ENCODE measurements at regions not wholly inside any gene's neighbourhood (a gene's known extent, or its start where the extent isn't known, plus 50 kb on each side); places are given as distances from the start of the nearest gene placed in this dataset.
"Not testable (repeated sequence)": the region's sequence is repeated elsewhere in the genome, so short reads cannot be mapped to it uniquely, and the experiment has no call there.

DNA sequence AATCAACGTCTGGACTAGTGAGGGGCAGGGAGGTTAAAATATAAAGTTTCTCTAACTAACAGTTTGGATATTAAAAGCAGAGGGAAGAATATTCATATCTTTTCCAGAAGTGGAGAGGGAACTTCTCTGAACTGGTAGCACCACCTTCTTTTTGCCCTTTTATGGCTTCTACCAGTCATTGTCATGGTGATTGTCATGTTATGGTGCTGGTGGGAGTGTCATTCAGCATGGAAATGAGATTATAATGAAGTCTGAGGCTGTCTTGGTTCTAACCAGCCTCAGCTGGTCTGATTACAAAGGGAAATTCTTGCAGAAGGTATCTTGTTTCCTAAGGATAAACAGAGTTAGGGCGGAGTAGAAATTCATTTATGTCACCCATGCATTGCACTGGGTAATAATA lies 523.8 kb downstream of the ZWINT start:
- no peak overlapping the region for H3K4me3 ChIP-seq (ENCODE audit: low read length in 2 of 2)
- H3K4me1 ChIP-seq (ENCODE audit: control insufficient read depth, insufficient read depth, low read length): no peaks in the 10 kb centered on the region
- H3K27me3 ChIP-seq (ENCODE audit: control insufficient read depth in 1 of 2, insufficient read depth in 2 of 2, low read length in 2 of 2): no peaks in the 10 kb centered on the region
- no peak overlapping the region for H3K27ac ChIP-seq (ENCODE audit: low read length)
- no peaks in the 10 kb centered on the region for H3K36me3 ChIP-seq (ENCODE audit: control insufficient read depth in 2 of 2, insufficient read depth in 2 of 2, low read length in 2 of 2)
- H3K9ac ChIP-seq (ENCODE audit: low read length in 2 of 2): no peak overlapping the region
- no peaks in the 10 kb centered on the region for H3K9me3 ChIP-seq (ENCODE audit: control insufficient read depth in 2 of 2, low read length in 2 of 2)

DNA sequence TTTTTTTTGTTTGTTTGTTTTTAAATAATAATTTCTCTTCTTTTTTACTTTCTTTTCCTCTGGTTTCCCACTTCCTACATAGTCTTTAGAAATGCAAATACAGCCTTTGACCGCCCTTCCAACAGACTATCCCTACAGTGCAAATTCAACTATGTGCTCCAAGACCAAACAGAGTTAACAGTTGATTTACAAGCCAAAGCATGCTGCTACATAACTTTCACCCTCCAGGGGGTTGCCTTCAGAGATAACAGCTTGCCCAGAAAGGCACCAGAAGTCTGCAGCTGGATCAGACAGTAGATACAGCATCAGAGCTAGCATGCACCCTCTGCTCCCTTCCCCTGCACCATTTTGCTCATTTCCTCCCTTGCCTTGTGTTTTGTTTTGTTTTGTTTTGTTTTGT lies 539.0 kb downstream of the ZWINT start:
- Histone ChIP-seq H3K9ac (ENCODE audit: low read length in 2 of 2) (no peak overlapping the region), H3K27me3 (ENCODE audit: control insufficient read depth in 1 of 2, insufficient read depth in 2 of 2, low read length in 2 of 2) (no peaks in the 10 kb centered on the region), H3K27ac (ENCODE audit: low read length) (no peak overlapping the region), H3K4me1 (ENCODE audit: control insufficient read depth, insufficient read depth, low read length) (no peaks in the 10 kb centered on the region), H3K9me3 (ENCODE audit: control insufficient read depth in 2 of 2, low read length in 2 of 2) (no peaks in the 10 kb centered on the region), H3K36me3 (ENCODE audit: control insufficient read depth in 2 of 2, insufficient read depth in 2 of 2, low read length in 2 of 2) (no peaks in the 10 kb centered on the region), H3K4me3 (ENCODE audit: low read length in 2 of 2) (no peak overlapping the region)

DNA sequence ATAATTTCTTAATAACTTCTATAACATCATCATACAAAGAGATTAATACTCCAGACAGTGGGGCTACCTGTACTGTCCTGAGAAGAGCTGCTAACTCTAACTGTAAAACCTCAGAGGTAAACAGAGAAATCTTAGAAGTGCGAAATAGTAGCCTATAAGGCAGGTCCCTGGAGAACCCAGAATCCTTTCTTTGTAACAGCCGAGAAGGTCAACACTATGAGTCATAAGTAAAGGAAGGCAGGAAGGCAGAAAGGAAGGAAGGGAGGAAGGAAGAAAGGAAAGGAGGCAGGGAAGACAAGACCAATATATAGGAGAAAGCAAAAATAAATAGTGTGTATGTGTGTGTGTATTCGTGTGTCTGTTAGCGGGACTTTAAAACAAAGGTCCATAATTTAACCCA lies 540.6 kb downstream of the ZWINT start:
- no peak overlapping the region for H3K4me3 ChIP-seq (ENCODE audit: low read length in 2 of 2)
- no peak overlapping the region for H3K9ac ChIP-seq (ENCODE audit: low read length in 2 of 2)

DNA sequence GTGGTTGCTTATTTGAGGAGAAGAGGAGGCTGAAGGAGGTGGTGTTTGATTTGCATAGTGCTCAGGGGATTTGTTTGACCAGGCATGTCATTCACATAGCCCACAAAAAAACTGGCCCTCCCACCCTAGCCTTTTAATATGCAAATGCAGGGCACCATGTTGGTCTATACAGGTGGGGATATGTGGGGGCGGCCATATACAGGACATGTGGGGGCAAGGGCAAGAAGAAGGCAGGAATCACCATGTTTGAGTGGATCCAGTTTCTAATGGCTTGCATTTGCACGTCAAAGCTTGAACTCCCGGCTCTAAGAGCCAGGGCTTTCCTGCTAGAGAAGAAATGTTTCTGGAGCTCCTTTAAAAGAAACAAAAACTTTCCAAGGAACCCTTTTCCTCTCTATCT lies 541.0 kb downstream of the ZWINT start:
- Histone ChIP-seq H3K9ac (ENCODE audit: low read length in 2 of 2) (no peak overlapping the region), H3K27ac (ENCODE audit: low read length) (no peak overlapping the region), H3K9me3 (ENCODE audit: control insufficient read depth in 2 of 2, low read length in 2 of 2) (no peaks in the 10 kb centered on the region), H3K36me3 (ENCODE audit: control insufficient read depth in 2 of 2, insufficient read depth in 2 of 2, low read length in 2 of 2) (no peaks in the 10 kb centered on the region), H3K27me3 (ENCODE audit: control insufficient read depth in 1 of 2, insufficient read depth in 2 of 2, low read length in 2 of 2) (no peaks in the 10 kb centered on the region), H3K4me3 (ENCODE audit: low read length in 2 of 2) (no peak overlapping the region), H3K4me1 (ENCODE audit: control insufficient read depth, insufficient read depth, low read length) (no peaks in the 10 kb centered on the region)

More for the DNA sequence above, 540.6 kb downstream of the ZWINT start:
- Histone ChIP-seq H3K27me3 (ENCODE audit: control insufficient read depth in 1 of 2, insufficient read depth in 2 of 2, low read length in 2 of 2) (no peaks in the 10 kb centered on the region), H3K36me3 (ENCODE audit: control insufficient read depth in 2 of 2, insufficient read depth in 2 of 2, low read length in 2 of 2) (no peaks in the 10 kb centered on the region), H3K4me1 (ENCODE audit: control insufficient read depth, insufficient read depth, low read length) (no peaks in the 10 kb centered on the region), H3K9me3 (ENCODE audit: control insufficient read depth in 2 of 2, low read length in 2 of 2) (no peaks in the 10 kb centered on the region), H3K27ac (ENCODE audit: low read length) (no peak overlapping the region)

DNA sequence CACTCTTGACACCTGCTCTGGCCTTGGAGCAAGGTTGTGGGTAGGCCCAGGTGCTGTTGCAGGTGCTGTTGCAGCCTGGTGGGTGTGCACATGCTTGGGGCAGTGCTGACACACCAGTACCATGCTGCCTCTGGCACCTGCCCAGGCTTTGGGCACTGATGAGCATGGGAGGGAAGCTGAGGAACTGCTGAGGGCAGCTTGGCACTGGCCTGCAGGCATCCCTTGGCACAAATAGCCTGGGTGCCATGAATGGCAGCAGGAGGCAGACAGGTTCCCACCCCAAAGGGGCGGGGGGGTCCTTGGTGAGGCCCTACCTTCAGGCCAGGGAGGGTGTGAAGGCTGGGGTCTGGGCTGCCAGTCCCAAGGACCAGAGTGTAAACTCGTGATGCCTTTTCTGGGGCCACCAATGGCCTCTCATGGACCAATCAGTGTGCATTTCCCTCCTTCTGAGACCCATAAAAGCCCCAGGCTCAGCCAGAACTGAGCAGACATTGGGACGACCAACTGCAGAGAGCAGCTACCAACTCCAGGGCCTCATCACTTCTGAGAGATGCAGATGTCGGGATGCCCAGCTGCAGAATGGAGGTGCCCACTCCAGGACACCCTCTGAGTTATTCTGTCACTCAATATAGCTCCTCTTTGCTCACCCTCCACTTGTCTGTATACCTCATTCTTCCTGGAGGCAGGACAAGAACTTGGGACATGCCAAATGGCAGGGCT lies 547.4 kb downstream of the ZWINT start:
- Histone ChIP-seq H3K36me3 (ENCODE audit: control insufficient read depth in 2 of 2, insufficient read depth in 2 of 2, low read length in 2 of 2) (no peaks in the 10 kb centered on the region), H3K27ac (ENCODE audit: low read length) (no peak overlapping the region)

DNA sequence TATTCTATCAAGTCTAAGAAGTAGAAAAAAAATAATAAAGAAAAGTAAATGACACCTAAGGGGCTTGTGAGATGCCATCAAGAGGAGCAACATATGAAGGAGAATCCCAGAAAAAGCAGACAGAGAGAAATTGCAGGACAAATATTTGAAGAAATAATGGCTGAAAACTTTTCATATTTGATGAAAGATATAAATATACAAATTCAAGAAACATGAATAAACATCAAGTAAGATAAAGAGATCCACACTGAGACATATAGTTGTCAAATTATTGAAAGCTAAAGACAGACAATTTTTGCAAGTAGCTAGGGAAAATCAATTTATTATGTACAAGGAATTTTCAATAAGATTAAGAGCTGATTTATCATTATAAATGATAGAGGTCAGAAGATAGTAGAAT lies 558.0 kb downstream of the ZWINT start:
- no peak overlapping the region for H3K27ac ChIP-seq (ENCODE audit: low read length)
- H3K9me3 ChIP-seq (ENCODE audit: control insufficient read depth in 2 of 2, low read length in 2 of 2): peaks cover 0 to 4% of the 10 kb centered on the region in 2 donors
- no peak overlapping the region for H3K9ac ChIP-seq (ENCODE audit: low read length in 2 of 2)
- no peak overlapping the region for H3K4me3 ChIP-seq (ENCODE audit: low read length in 2 of 2)
- no peaks in the 10 kb centered on the region for H3K4me1 ChIP-seq (ENCODE audit: control insufficient read depth, insufficient read depth, low read length)
- H3K27me3 ChIP-seq (ENCODE audit: control insufficient read depth in 1 of 2, insufficient read depth in 2 of 2, low read length in 2 of 2): no peaks in the 10 kb centered on the region
- H3K36me3 ChIP-seq (ENCODE audit: control insufficient read depth in 2 of 2, insufficient read depth in 2 of 2, low read length in 2 of 2): no peaks in the 10 kb centered on the region

More for the DNA sequence above, 547.4 kb downstream of the ZWINT start:
- no peaks in the 10 kb centered on the region for H3K9me3 ChIP-seq (ENCODE audit: control insufficient read depth in 2 of 2, low read length in 2 of 2)
- no peak overlapping the region for H3K9ac ChIP-seq (ENCODE audit: low read length in 2 of 2)
- H3K4me1 ChIP-seq (ENCODE audit: control insufficient read depth, insufficient read depth, low read length): no peaks in the 10 kb centered on the region
- no peaks in the 10 kb centered on the region for H3K27me3 ChIP-seq (ENCODE audit: control insufficient read depth in 1 of 2, insufficient read depth in 2 of 2, low read length in 2 of 2)
- no peak overlapping the region for H3K4me3 ChIP-seq (ENCODE audit: low read length in 2 of 2)

DNA sequence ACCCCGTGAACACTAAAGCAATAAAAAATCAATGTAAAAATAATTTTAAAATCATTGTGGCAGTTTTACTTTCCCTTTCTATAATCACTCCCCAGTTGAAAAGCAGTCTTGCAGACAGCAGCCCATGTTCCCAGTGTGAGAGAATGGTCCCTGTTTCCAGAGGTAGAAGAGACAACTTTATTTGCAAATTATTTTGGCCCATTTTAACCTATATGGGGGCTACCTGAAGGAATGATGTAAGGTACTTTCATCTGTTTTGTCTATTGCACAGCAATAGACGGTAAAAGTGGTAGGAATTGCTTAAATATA lies 559.8 kb downstream of the ZWINT start:
- Histone ChIP-seq H3K27ac (ENCODE audit: low read length) (no peak overlapping the region), H3K4me1 (ENCODE audit: control insufficient read depth, insufficient read depth, low read length) (no peaks in the 10 kb centered on the region), H3K4me3 (ENCODE audit: low read length in 2 of 2) (no peak overlapping the region), H3K9ac (ENCODE audit: low read length in 2 of 2) (no peak overlapping the region), H3K9me3 (ENCODE audit: control insufficient read depth in 2 of 2, low read length in 2 of 2) (peaks cover 0 to 4% of the 10 kb centered on the region in 2 donors), H3K36me3 (ENCODE audit: control insufficient read depth in 2 of 2, insufficient read depth in 2 of 2, low read length in 2 of 2) (no peaks in the 10 kb centered on the region), H3K27me3 (ENCODE audit: control insufficient read depth in 1 of 2, insufficient read depth in 2 of 2, low read length in 2 of 2) (no peaks in the 10 kb centered on the region)

DNA sequence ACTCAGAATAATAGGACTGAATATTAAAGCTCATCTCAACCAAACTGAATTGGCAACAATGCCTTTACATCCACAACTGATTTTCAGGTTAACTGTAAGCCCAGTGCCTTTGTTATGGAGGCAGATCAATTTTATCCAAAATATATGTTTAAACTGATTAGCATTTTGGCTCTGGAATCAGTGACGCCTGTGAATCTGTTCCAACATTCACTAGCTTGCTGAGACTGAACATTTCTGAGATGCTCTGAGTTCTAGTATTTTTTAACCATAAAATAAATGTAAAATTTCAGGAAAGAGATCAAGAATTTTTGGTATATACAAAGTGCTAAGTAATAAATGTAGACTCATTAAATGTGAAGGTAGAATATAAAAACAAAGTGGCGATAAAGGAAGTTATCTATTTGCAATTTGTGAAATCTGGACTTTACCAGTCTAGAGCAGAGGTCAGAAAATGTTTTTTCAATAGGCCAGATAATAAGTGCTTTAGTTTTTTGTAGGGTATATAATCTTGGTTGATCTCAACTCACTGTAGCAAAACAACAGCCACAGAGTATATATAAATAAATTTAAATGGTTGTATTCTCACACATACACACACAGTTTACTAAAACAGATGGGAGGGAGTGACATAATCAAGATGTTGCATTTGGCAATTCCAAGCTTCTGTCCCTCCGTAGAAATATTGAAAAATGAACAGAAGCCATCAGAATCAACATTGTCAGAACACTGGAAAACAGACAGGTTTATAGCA lies 560.3 kb downstream of the ZWINT start:
- H3K4me3 ChIP-seq (ENCODE audit: low read length in 2 of 2): no peak overlapping the region
- H3K27ac ChIP-seq (ENCODE audit: low read length): no peak overlapping the region
- H3K9ac ChIP-seq (ENCODE audit: low read length in 2 of 2): no peak overlapping the region
- no peaks in the 10 kb centered on the region for H3K27me3 ChIP-seq (ENCODE audit: control insufficient read depth in 1 of 2, insufficient read depth in 2 of 2, low read length in 2 of 2)
- no peaks in the 10 kb centered on the region for H3K4me1 ChIP-seq (ENCODE audit: control insufficient read depth, insufficient read depth, low read length)
- H3K36me3 ChIP-seq (ENCODE audit: control insufficient read depth in 2 of 2, insufficient read depth in 2 of 2, low read length in 2 of 2): no peaks in the 10 kb centered on the region
- H3K9me3 ChIP-seq (ENCODE audit: control insufficient read depth in 2 of 2, low read length in 2 of 2): peaks cover 0 to 4% of the 10 kb centered on the region in 2 donors

DNA sequence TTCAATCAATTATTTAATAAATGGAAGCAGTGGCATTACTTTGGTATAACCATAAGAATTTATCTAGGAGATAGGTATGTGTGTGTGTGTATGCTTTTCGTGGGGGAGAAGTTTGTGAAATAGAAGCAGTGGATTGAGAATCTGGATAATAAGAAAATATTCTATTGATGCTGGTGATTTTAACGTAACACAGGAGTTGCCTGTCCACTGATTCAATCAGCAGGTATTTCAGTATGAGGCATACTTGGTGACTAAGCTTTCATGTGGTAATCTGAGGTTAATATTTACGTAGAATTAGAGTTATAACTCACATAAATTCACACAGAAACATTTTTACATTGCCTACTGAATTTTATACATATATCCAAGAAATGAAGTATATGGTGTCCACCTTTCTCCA lies 568.0 kb downstream of the ZWINT start:
- Histone ChIP-seq H3K36me3 (ENCODE audit: control insufficient read depth in 2 of 2, insufficient read depth in 2 of 2, low read length in 2 of 2) (no peaks in the 10 kb centered on the region), H3K27me3 (ENCODE audit: control insufficient read depth in 1 of 2, insufficient read depth in 2 of 2, low read length in 2 of 2) (no peaks in the 10 kb centered on the region)

DNA sequence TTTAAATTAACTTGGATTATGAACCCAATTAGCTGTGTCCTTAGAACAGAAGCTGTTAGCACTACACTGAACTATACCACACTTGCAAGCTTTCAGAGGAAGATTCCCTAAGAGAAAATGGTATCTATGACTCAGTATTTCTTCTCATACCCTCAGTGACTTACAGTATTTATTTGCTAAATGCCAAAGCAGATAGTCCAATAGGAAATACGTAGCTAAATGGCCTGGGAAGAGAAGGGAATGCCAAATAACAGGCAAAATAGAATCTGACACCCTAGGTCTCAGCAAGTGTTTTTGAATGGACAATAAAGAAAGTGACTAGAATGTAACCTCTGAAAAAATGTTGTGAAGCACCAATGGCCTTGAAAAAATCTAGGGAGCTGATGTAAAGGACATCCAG lies 570.8 kb downstream of the ZWINT start:
- H3K4me1 ChIP-seq (ENCODE audit: control insufficient read depth, insufficient read depth, low read length); H3K4me3 ChIP-seq (ENCODE audit: low read length in 2 of 2); H3K9me3 ChIP-seq (ENCODE audit: control insufficient read depth in 2 of 2, low read length in 2 of 2); H3K27ac ChIP-seq (ENCODE audit: low read length); H3K27me3 ChIP-seq (ENCODE audit: control insufficient read depth in 1 of 2, insufficient read depth in 2 of 2, low read length in 2 of 2); H3K36me3 ChIP-seq (ENCODE audit: control insufficient read depth in 2 of 2, insufficient read depth in 2 of 2, low read length in 2 of 2); H3K9ac ChIP-seq (ENCODE audit: low read length in 2 of 2): not testable (repeated sequence)

More for the DNA sequence above, 568.0 kb downstream of the ZWINT start:
- Histone ChIP-seq H3K9ac (ENCODE audit: low read length in 2 of 2) (no peak overlapping the region), H3K4me1 (ENCODE audit: control insufficient read depth, insufficient read depth, low read length) (no peaks in the 10 kb centered on the region), H3K9me3 (ENCODE audit: control insufficient read depth in 2 of 2, low read length in 2 of 2) (no peaks in the 10 kb centered on the region), H3K4me3 (ENCODE audit: low read length in 2 of 2) (no peak overlapping the region), H3K27ac (ENCODE audit: low read length) (no peak overlapping the region)

DNA sequence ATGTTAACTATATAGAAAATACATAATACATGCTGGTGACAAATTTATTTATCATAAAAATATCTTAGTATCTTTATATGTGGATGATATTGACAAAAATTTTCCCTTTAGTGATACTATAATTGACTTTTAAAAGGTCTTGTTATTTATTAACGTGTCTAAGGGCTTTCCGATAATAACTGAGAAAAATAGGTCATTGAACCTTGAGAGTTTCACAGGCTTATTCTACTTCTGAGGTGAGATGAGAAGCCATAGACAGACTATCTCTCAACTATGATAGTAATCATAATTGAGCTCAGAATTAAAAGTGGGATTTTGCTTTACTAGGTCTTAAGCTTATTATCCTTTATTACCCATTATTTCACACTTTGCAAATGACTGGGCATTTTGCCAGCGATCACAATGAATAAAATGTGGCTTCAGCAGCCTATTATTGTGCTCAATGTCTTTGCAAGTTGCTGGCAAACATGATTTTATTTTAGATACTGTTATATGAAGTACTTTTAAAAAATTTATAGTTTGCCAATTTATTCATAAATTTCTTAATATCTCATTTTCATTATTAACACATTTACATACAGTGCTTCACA lies 574.5 kb downstream of the ZWINT start:
- H3K27ac ChIP-seq (ENCODE audit: low read length): no peak overlapping the region

More for the DNA sequence above, 574.5 kb downstream of the ZWINT start:
- no peaks in the 10 kb centered on the region for H3K9me3 ChIP-seq (ENCODE audit: control insufficient read depth in 2 of 2, low read length in 2 of 2)
- H3K4me1 ChIP-seq (ENCODE audit: control insufficient read depth, insufficient read depth, low read length): no peaks in the 10 kb centered on the region
- H3K4me3 ChIP-seq (ENCODE audit: low read length in 2 of 2): no peak overlapping the region
- no peaks in the 10 kb centered on the region for H3K27me3 ChIP-seq (ENCODE audit: control insufficient read depth in 1 of 2, insufficient read depth in 2 of 2, low read length in 2 of 2)
- H3K36me3 ChIP-seq (ENCODE audit: control insufficient read depth in 2 of 2, insufficient read depth in 2 of 2, low read length in 2 of 2): no peaks in the 10 kb centered on the region
- H3K9ac ChIP-seq (ENCODE audit: low read length in 2 of 2): no peak overlapping the region
